Adrenal gland (tissue), 5 donors: ENCODE measurements at regions not wholly inside any gene's neighbourhood (a gene's known extent, or its start where the extent isn't known, plus 50 kb on each side); places are given as distances from the start of the nearest gene placed in this dataset.

ENCODE experiments used
- POLR2A ChIP-seq, 2 donors: fragments of 450-650 bp; IDR thresholded peaks; one replicate each; pipeline ENCODE4 v1.6.1; 2017; ENCODE audit warnings: antibody characterized with exemption in 2 of 2, mild to moderate bottlenecking in 2 of 2, moderate library complexity in 1 of 2
- TF ChIP-seq, protein P1 (sequence below), 6 experiments: fragments of 450-650 bp in 4 of 6; fragments of 200-600 bp in 2 of 6; sonication (generic) in 1 of 6; IDR thresholded peaks; 1 replicate in 5 of 6; 2 replicates in 1 of 6; pipeline versions ENCODE4 v1.5.1 to v1.8.0; 2016 to 2021; ENCODE audit warnings: antibody characterized with exemption in 6 of 6, mild to moderate bottlenecking in 2 of 6, moderate library complexity in 1 of 6
- donor health status: DM: no; HTN: no; CAD: no.

- TF ChIP-seq, protein P1, sequence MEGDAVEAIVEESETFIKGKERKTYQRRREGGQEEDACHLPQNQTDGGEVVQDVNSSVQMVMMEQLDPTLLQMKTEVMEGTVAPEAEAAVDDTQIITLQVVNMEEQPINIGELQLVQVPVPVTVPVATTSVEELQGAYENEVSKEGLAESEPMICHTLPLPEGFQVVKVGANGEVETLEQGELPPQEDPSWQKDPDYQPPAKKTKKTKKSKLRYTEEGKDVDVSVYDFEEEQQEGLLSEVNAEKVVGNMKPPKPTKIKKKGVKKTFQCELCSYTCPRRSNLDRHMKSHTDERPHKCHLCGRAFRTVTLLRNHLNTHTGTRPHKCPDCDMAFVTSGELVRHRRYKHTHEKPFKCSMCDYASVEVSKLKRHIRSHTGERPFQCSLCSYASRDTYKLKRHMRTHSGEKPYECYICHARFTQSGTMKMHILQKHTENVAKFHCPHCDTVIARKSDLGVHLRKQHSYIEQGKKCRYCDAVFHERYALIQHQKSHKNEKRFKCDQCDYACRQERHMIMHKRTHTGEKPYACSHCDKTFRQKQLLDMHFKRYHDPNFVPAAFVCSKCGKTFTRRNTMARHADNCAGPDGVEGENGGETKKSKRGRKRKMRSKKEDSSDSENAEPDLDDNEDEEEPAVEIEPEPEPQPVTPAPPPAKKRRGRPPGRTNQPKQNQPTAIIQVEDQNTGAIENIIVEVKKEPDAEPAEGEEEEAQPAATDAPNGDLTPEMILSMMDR (IDR thresholded peaks at IDR 0.05) = no peak
- TF ChIP-seq POLR2A (IDR thresholded peaks at IDR 0.05) = no peak
Measured at GRCh38 chr18:37717098-37717497, 151.5 kb upstream of the CELF4 start.
